GM13976 (cell line): ENCODE measurements at regions not wholly inside any gene's neighbourhood (a gene's known extent, or its start where the extent isn't known, plus 50 kb on each side); places are given as distances from the start of the nearest gene placed in this dataset.
"Not testable (repeated sequence)": the region's sequence is repeated elsewhere in the genome, so short reads cannot be mapped to it uniquely, and the experiment has no call there.

ENCODE experiments used
- DNase-seq: peaks from one replicate; pipeline ENCODE4 v3.0.0; 2012; ENCODE audit warnings: low spot score
- CTCF ChIP-seq: IDR thresholded peaks from 2 replicates; pipeline ENCODE4 v1.5.1; 2012; ENCODE audit warnings: borderline replicate concordance, mild to moderate bottlenecking; ENCODE audit not compliant: insufficient read depth; ENCODE audit errors: extremely low read depth, missing control alignments, control extremely low read depth
- in situ Hi-C: fragments of 300-500 bp; cut with MboI; formaldehyde crosslinking; loops from one replicate; pipeline ENCODE4 v1.12.0; 2022; ENCODE audit warnings: low sequenced_read_pairs, mixed read lengths, inconsistent platforms; ENCODE audit not compliant: unreplicated experiment

GRCh38 chr2:217357886-217358620 lies 498.2 kb upstream of the TNP1 start:
- DNase-seq = no peak
- no peak for TF ChIP-seq CTCF
- in situ Hi-C loops = no loop called here

- TF ChIP-seq CTCF = no peak
- in situ Hi-C loops = no loop called here
- DNase-seq = no peak
Measured at GRCh38 chr2:217356781-217357180, 496.9 kb upstream of the TNP1 start.

- TF ChIP-seq CTCF = no peak
- no peak for DNase-seq
- in situ Hi-C loops = no loop called here
Measured at GRCh38 chr2:217356142-217356541, 496.3 kb upstream of the TNP1 start.

- TF ChIP-seq CTCF = no peak
- no peak for DNase-seq
- in situ Hi-C loops = no loop called here
Measured at GRCh38 chr2:217353591-217353990, 493.7 kb upstream of the TNP1 start.

GRCh38 chr2:217351378-217351777 lies 491.5 kb upstream of the TNP1 start:
- TF ChIP-seq CTCF = no peak
- no peak for DNase-seq
- in situ Hi-C loops = no loop called here

GRCh38 chr2:217349251-217349650 lies 489.4 kb upstream of the TNP1 start:
- DNase-seq = no peak
- in situ Hi-C loops = no loop called here
- TF ChIP-seq CTCF = no peak

- in situ Hi-C loops, DNase-seq: not testable (repeated sequence)
Measured at GRCh38 chr2:217347630-217348029, 487.8 kb upstream of the TNP1 start.

- DNase-seq, in situ Hi-C loops: not testable (repeated sequence)
Measured at GRCh38 chr2:217346043-217346442, 486.2 kb upstream of the TNP1 start.
